SU-DHL-6 (cell line): ENCODE measurements at regions not wholly inside any gene's neighbourhood (a gene's known extent, or its start where the extent isn't known, plus 50 kb on each side); places are given as distances from the start of the nearest gene placed in this dataset.

Experiments
- H2AFZ ChIP-seq: fragments of 200-600 bp; sonication (generic); 2 replicates; pipeline ENCODE4 v1.6.1; 2014; ENCODE audit warnings: low read depth, mild to moderate bottlenecking, moderate library complexity, mixed read lengths, antibody characterized with exemption, low read length; ENCODE audit not compliant: severe bottlenecking
- H3F3A ChIP-seq: fragments of 200-600 bp; shearing (Covaris generic); 2 replicates; pipeline ENCODE4 v1.6.0; 2016; ENCODE audit warnings: antibody characterized with exemption, mild to moderate bottlenecking; ENCODE audit not compliant: insufficient read depth
- H3K27ac ChIP-seq: fragments of 200-600 bp; sonication (generic); 2 replicates; pipeline ENCODE4 v1.5.1; 2016; ENCODE audit warnings: low read depth, mild to moderate bottlenecking, low read length, moderate library complexity, mixed read lengths
- H3K27me3 ChIP-seq: fragments of 200-600 bp; sonication (generic), shearing (Covaris generic); 2 replicates; pipeline ENCODE4 v1.6.0; 2014; ENCODE audit warnings: mild to moderate bottlenecking, low read length
- H3K36me3 ChIP-seq: fragments of 200-600 bp; sonication (generic); 2 replicates; pipeline ENCODE4 v1.6.1; 2014; ENCODE audit warnings: mild to moderate bottlenecking, low read length, mixed read lengths
- H3K4me2 ChIP-seq: fragments of 300-600, 200-600 bp; shearing (Covaris generic), sonication (generic); 2 replicates; pipeline ENCODE4 v1.6.0; 2014; ENCODE audit warnings: low read length, low read depth, mild to moderate bottlenecking; ENCODE audit not compliant: poor library complexity, severe bottlenecking
- H3K4me3 ChIP-seq: fragments of 200-600 bp; sonication (generic); 2 replicates; pipeline ENCODE4 v1.5.1; 2014; ENCODE audit warnings: antibody characterized with exemption, low read length, mild to moderate bottlenecking, mixed read lengths; ENCODE audit not compliant: insufficient read depth, poor library complexity, severe bottlenecking
- H3K79me2 ChIP-seq: fragments of 200-600 bp; sonication (generic); 2 replicates; pipeline ENCODE4 v1.6.1; 2014; ENCODE audit warnings: mild to moderate bottlenecking, low read length, moderate library complexity; ENCODE audit not compliant: insufficient read depth
- H3K9ac ChIP-seq: fragments of 200-600 bp; sonication (generic); 2 replicates; pipeline ENCODE4 v1.7.0; 2014; ENCODE audit warnings: mild to moderate bottlenecking, low read length
- H3K9me2 ChIP-seq: fragments of 200-600 bp; sonication (generic); replicated peaks from 2 replicates; pipeline ENCODE4 v1.6.1; 2014; ENCODE audit warnings: low read length; ENCODE audit not compliant: insufficient read depth
- H3K9me3 ChIP-seq: fragments of 200-600 bp; sonication (generic); 2 replicates; pipeline ENCODE4 v1.6.1; 2014; ENCODE audit warnings: low read length, mixed read lengths; ENCODE audit not compliant: insufficient read depth
- H4K20me1 ChIP-seq: fragments of 200-600 bp; sonication (generic); 2 replicates; pipeline ENCODE4 v1.6.1; 2014; ENCODE audit warnings: low read depth, mild to moderate bottlenecking, antibody characterized with exemption, low read length, moderate library complexity, mixed read lengths
- CTCF ChIP-seq: fragments of 200-600 bp; sonication (generic); IDR thresholded peaks from one replicate; pipeline ENCODE4 v1.5.1; 2017; ENCODE audit warnings: antibody characterized with exemption, mild to moderate bottlenecking, low read length, moderate library complexity; ENCODE audit not compliant: insufficient read depth, poor library complexity, severe bottlenecking
- EZH2phosphoT487 ChIP-seq: fragments of 200-600 bp; sonication (generic), shearing (Covaris generic); conservative IDR thresholded peaks from 2 replicates; pipeline ENCODE4 v1.6.1; 2018; ENCODE audit warnings: mild to moderate bottlenecking, antibody characterized with exemption, low read length, moderate library complexity, mixed read lengths

GRCh38 chr10:128895473-128895872 is 571.6 kb upstream of the MGMT start:
- TF ChIP-seq CTCF = no peak
- Histone ChIP-seq H3K9me2 (no peaks in the 10 kb centered on the region), H2AFZ (no peak overlapping the region), H3K9me3 (no peaks in the 10 kb centered on the region), H3K9ac (no peak overlapping the region), H3K79me2 (no peaks in the 10 kb centered on the region), H3K4me2 (no peak overlapping the region), H4K20me1 (no peaks in the 10 kb centered on the region), H3K27me3 (no peaks in the 10 kb centered on the region; the same call in 1 of the 2 replicates), H3K4me3 (no peak overlapping the region), H3K27ac (no peak overlapping the region), H3F3A (no peaks in the 10 kb centered on the region), H3K36me3 (no peaks in the 10 kb centered on the region)

- Histone ChIP-seq H3K36me3 (no peaks in the 10 kb centered on the region), H2AFZ (no peak overlapping the region), H4K20me1 (no peaks in the 10 kb centered on the region), H3K27me3 (no peaks in the 10 kb centered on the region; the same call in 1 of the 2 replicates), H3K9me3 (no peaks in the 10 kb centered on the region), H3K4me3 (no peak overlapping the region), H3K9ac (no peak overlapping the region), H3F3A (no peaks in the 10 kb centered on the region), H3K9me2 (no peaks in the 10 kb centered on the region), H3K79me2 (no peaks in the 10 kb centered on the region), H3K4me2 (no peak overlapping the region), H3K27ac (no peak overlapping the region)
- TF ChIP-seq EZH2phosphoT487 (no peak), CTCF (no peak)
Measured at GRCh38 chr10:128896116-128896795, 570.8 kb upstream of the MGMT start.

DNA sequence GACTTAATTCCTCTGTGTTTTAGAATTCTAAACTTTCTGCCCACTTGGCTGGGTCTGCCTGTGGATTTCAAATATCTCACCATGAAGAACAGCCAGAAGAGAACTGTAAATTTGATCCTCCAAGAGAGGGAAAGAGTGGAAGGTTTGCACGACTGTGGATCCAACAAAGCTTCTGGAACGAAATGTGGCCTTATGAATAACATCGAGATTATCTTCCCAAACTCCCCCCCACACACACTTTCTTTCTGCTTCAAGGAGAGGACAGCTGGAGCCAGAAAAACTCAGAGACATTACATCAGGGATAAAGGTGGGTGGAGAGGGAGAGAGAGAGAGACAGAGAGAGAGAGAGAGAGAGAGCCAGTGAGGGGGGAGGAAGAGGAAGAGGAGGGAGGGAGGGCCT is 570.1 kb upstream of the MGMT start:
- Histone ChIP-seq H3K9ac (no peak overlapping the region), H3K4me2 (no peak overlapping the region), H3K4me3 (no peak overlapping the region), H3K27ac (no peak overlapping the region), H3K27me3 (no peaks in the 10 kb centered on the region; the same call in 1 of the 2 replicates), H3K36me3 (no peaks in the 10 kb centered on the region), H3K79me2 (no peaks in the 10 kb centered on the region), H3F3A (no peaks in the 10 kb centered on the region), H4K20me1 (no peaks in the 10 kb centered on the region), H2AFZ (no peak overlapping the region), H3K9me3 (no peaks in the 10 kb centered on the region), H3K9me2 (no peaks in the 10 kb centered on the region)
- TF ChIP-seq EZH2phosphoT487 (no peak), CTCF (no peak)
